HepG2 (cell line): ENCODE measurements at regions not wholly inside any gene's neighbourhood (a gene's known extent, or its start where the extent isn't known, plus 50 kb on each side); places are given as distances from the start of the nearest gene placed in this dataset.

ENCODE experiments used
- ATAC-seq: fragments of 200-7000 bp; cut with Tn5 transposase; 3 replicates; pipeline ENCODE4 v1.9.1; 2020; ENCODE audit warnings: mild to moderate bottlenecking, moderate library complexity
- BruUV-seq: library from RNA; stranded (reverse); fragments of 400-500 nt; replicated peaks from 2 replicates; lab custom pipeline; 2021; lab: Mats Ljungman, UMichigan
- CTCF ChIA-PET: fragments of 300-600 bp; formaldehyde crosslinking; extraction: SDS; loops from one replicate; lab custom pipeline; 2021; ENCODE audit warnings: low total read pairs, inconsistent platforms, low intra/inter-chr PET ratio; lab: Yijun Ruan, JAX
- POLR2A ChIA-PET: fragments of 350-600 bp; sonication (Branson Sonifier 250); formaldehyde crosslinking; loops from one replicate; lab custom pipeline; 2020; ENCODE audit warnings: antibody characterized with exemption, inconsistent platforms; lab: Yijun Ruan, JAX
- DNase-seq: peaks from one replicate; pipeline ENCODE4 v3.0.0-alpha.2; 2015; ENCODE audit warnings: low spot score
- FAIRE-seq: peaks from 3 replicates; lab custom pipeline; 2011; peaks lifted over from hg19 to GRCh38; lab: Jason Lieb, UNC
- H2AFZ ChIP-seq: one replicate; pipeline ENCODE4 v1.6.1; 2011; ENCODE audit warnings: low read length, inconsistent platforms
- H3K27ac ChIP-seq: fragments of 300-600 bp; 3 replicates; pipeline ENCODE4 v1.8.0; 2011; ENCODE audit warnings: mixed run types, mild to moderate bottlenecking, mixed read lengths, low read length, inconsistent platforms; ENCODE audit not compliant: insufficient read depth; ENCODE audit errors: extremely low read length
- H3K27me3 ChIP-seq, 2 experiments: fragments of 200-600 bp in 1 of 2; 2 replicates in 1 of 2; 3 replicates in 1 of 2; pipeline versions ENCODE4 v1.6.0 to v1.8.0; 2011; ENCODE audit warnings: low read length in 2 of 2, mild to moderate bottlenecking in 2 of 2, moderate library complexity in 2 of 2, inconsistent platforms in 1 of 2; ENCODE audit not compliant: insufficient read depth in 2 of 2, control insufficient read depth in 1 of 2
- H3K36me3 ChIP-seq, 2 experiments: fragments of 200-600 bp in 1 of 2; replicated peaks in 1 of 2; 2 replicates in 1 of 2; 3 replicates in 1 of 2; pipeline versions ENCODE4 v1.5.1 to v1.8.0; 2011; ENCODE audit warnings: low read length in 2 of 2, inconsistent platforms in 1 of 2; ENCODE audit not compliant: insufficient read depth in 2 of 2, control insufficient read depth in 1 of 2
- H3K4me1 ChIP-seq: 2 replicates; pipeline ENCODE4 v1.5.1; 2012; ENCODE audit warnings: low read length, inconsistent platforms; ENCODE audit not compliant: insufficient read depth
- H3K4me2 ChIP-seq: 2 replicates; pipeline ENCODE4 v1.6.0; 2011; ENCODE audit warnings: low read depth, low read length, inconsistent platforms
- H3K4me3 ChIP-seq, 3 experiments: fragments of 200-600 bp in 1 of 3; sonication (generic), shearing (Covaris generic) in 1 of 3; replicated peaks in 1 of 3; 2 replicates each; pipeline ENCODE4 v1.5.1; 2011 to 2016; ENCODE audit warnings: low read length in 3 of 3, inconsistent platforms in 2 of 3, low read depth in 2 of 3, mild to moderate bottlenecking in 2 of 3, control low read depth in 1 of 3, mixed read lengths in 1 of 3; ENCODE audit not compliant: insufficient read depth in 1 of 3
- H3K79me2 ChIP-seq: one replicate; pipeline ENCODE4 v1.6.1; 2011; ENCODE audit warnings: low read length, inconsistent platforms; ENCODE audit not compliant: insufficient read depth
- H3K9ac ChIP-seq: 2 replicates; pipeline ENCODE4 v1.6.0; 2011; ENCODE audit warnings: mild to moderate bottlenecking, low read depth, low read length, inconsistent platforms; ENCODE audit not compliant: insufficient read depth
- H3K9me3 ChIP-seq: 2 replicates; pipeline ENCODE4 v1.5.1; 2012; ENCODE audit warnings: mild to moderate bottlenecking, low read length
- H4K20me1 ChIP-seq: 2 replicates; pipeline ENCODE4 v1.6.0; 2011; ENCODE audit warnings: inconsistent platforms, mild to moderate bottlenecking, low read length, moderate library complexity; ENCODE audit not compliant: insufficient read depth
- BCLAF1 ChIP-seq: fragments of 450-650 bp; IDR thresholded peaks from 2 replicates; pipeline ENCODE4 v1.6.1; 2017; ENCODE audit warnings: mild to moderate bottlenecking
- CHD2 ChIP-seq: IDR thresholded peaks from 2 replicates; pipeline ENCODE4 v1.6.1; 2011; ENCODE audit warnings: low read depth, low read length, improper control_type of control experiment
- CTCF ChIP-seq: sonication (generic); formaldehyde crosslinking; IDR thresholded peaks from 2 replicates; pipeline ENCODE4 v1.5.0; 2020; ENCODE audit warnings: mild to moderate bottlenecking, missing genetic modification reagents, moderate library complexity
- DR1 ChIP-seq: sonication (generic); formaldehyde crosslinking; IDR thresholded peaks from 2 replicates; pipeline ENCODE4 v1.8.0; 2021; ENCODE audit warnings: mild to moderate bottlenecking, missing genetic modification reagents, inconsistent platforms
- MEF2D ChIP-seq: sonication (generic); formaldehyde crosslinking; IDR thresholded peaks from 2 replicates; pipeline ENCODE4 v1.5.1; 2020; ENCODE audit warnings: mild to moderate bottlenecking, missing genetic modification reagents
- MYC ChIP-seq: sonication (generic); formaldehyde crosslinking; IDR thresholded peaks from 2 replicates; pipeline ENCODE4 v1.9.0; 2021; ENCODE audit warnings: missing genetic modification reagents, borderline replicate concordance
- NFKBIZ ChIP-seq: IDR thresholded peaks from 2 replicates; pipeline ENCODE4 v1.6.1; 2018; ENCODE audit warnings: missing genetic modification reagents, missing compliant biosample characterization
- PAXIP1 ChIP-seq: sonication (generic); formaldehyde crosslinking; conservative IDR thresholded peaks from 2 replicates; pipeline ENCODE4 v1.4.0; 2020; ENCODE audit warnings: mild to moderate bottlenecking, missing genetic modification reagents, moderate library complexity
- SALL2 ChIP-seq: sonication (generic); formaldehyde crosslinking; IDR thresholded peaks from 2 replicates; pipeline ENCODE4 v1.8.1; 2023; ENCODE audit warnings: mild to moderate bottlenecking, missing genetic modification reagents, inconsistent platforms
- SNAI1 ChIP-seq: sonication (generic); formaldehyde crosslinking; IDR thresholded peaks from 2 replicates; pipeline ENCODE4 v1.5.0; 2020; ENCODE audit warnings: mild to moderate bottlenecking, missing genetic modification reagents, borderline replicate concordance
- ZNF446 ChIP-seq: sonication (generic); formaldehyde crosslinking; IDR thresholded peaks from 2 replicates; pipeline ENCODE4 v1.5.0; 2020; ENCODE audit warnings: mild to moderate bottlenecking, missing genetic modification reagents
- ZSCAN29 ChIP-seq: sonication (generic); formaldehyde crosslinking; conservative IDR thresholded peaks from 2 replicates; pipeline ENCODE4 v1.4.0; 2020; ENCODE audit warnings: mild to moderate bottlenecking, missing genetic modification reagents
- WGBS: methylation state at CpG from one replicate; pipeline ENCODE4 v1.1.6; 2017; ENCODE audit warnings: low lambda C conversion rate; 5-methylcytosine and 5-hydroxymethylcytosine counted together
- in situ Hi-C: cut with HindIII; loops from 2 replicates; pipeline ENCODE4 v1.10.0; 2017; ENCODE audit warnings: low pct_unique_long_range_greater_than_20kb; ENCODE audit not compliant: extremely low pct_ligation_motif_present
- intact Hi-C: fragments of 100-400 bp; cut with micrococcal nuclease; formaldehyde crosslinking; loops from one replicate; pipeline ENCODE4 v1.10.0; 2022; ENCODE audit not compliant: unreplicated experiment

GRCh38 chr1:39129514-39129913, 75.0 kb upstream of the MACF1 start:
- no peak overlapping the region for H3K9ac ChIP-seq
- ATAC-seq, result no peak
- no peak for FAIRE-seq
- TF ChIP-seq ZSCAN29 (no peak), CTCF (CRISPR knock-in tag) (0 out of 2 replicates have a peak, but pooled peaks have one; percentile 20), SALL2 (CRISPR knock-in tag) (no peak), SNAI1 (CRISPR knock-in tag) (no peak)
- TF ChIP-seq, all 625 proteins: peak for 1
- Histone ChIP-seq H3K4me1 (peaks cover 52% of the 10 kb centered on the region), H4K20me1 (no peaks in the 10 kb centered on the region), H3K4me2 (no peak overlapping the region), H3K36me3 (no peaks in the 10 kb centered on the region), H3K27ac (no peak overlapping the region), H3K9me3 (no peaks in the 10 kb centered on the region), H3K79me2 (peaks cover 4% of the 10 kb centered on the region), H3K4me3 (no peak overlapping the region), H3K27me3 (no peaks in the 10 kb centered on the region), H2AFZ (no peak overlapping the region)
- ChIA-PET CTCF (no interaction called here), POLR2A (no interaction called here)
- in situ Hi-C loops (no loop called here), intact Hi-C loops (no loop called here)
- no peak for DNase-seq
- no TSS peak for BruUV-seq

GRCh38 chr1:39130325-39130724, 74.2 kb upstream of the MACF1 start:
- CTCF ChIA-PET, result no interaction called here
- TF ChIP-seq BCLAF1 (no peak), ZNF446 (CRISPR knock-in tag) (no peak), CHD2 (no peak), NFKBIZ (CRISPR knock-in tag) (no peak), MEF2D (CRISPR knock-in tag) (no peak), DR1 (no peak), MYC (no peak), PAXIP1 (CRISPR knock-in tag) (no peak)

More at GRCh38 chr1:39130325-39130724, 74.2 kb upstream of the MACF1 start:
- DNase-seq (no peak), ATAC-seq (no peak), FAIRE-seq (no peak)
- WGBS, result 80% methylated on average over 1 of the region's 1 CpG
- H3K4me2 ChIP-seq, result no peak overlapping the region
- H3K27ac ChIP-seq, result no peak overlapping the region
- H3K9me3 ChIP-seq, result no peaks in the 10 kb centered on the region
- no TSS peak for BruUV-seq
- no peaks in the 10 kb centered on the region for H3K36me3 ChIP-seq
- H4K20me1 ChIP-seq, result no peaks in the 10 kb centered on the region
- no peak overlapping the region for H2AFZ ChIP-seq
- H3K4me3 ChIP-seq, result no peak overlapping the region
- POLR2A ChIA-PET, result no interaction called here
- peaks cover 52% of the 10 kb centered on the region for H3K4me1 ChIP-seq
- intact Hi-C loops, result no loop called here
- in situ Hi-C loops, result no loop called here
- no peaks in the 10 kb centered on the region for H3K27me3 ChIP-seq
- no peak overlapping the region for H3K9ac ChIP-seq
- peaks cover 4% of the 10 kb centered on the region for H3K79me2 ChIP-seq
